Glutamatergic neuron (in vitro differentiated cells): ENCODE measurements at regions not wholly inside any gene's neighbourhood (a gene's known extent, or its start where the extent isn't known, plus 50 kb on each side); places are given as distances from the start of the nearest gene placed in this dataset.
A peak's percentile ranks its signal among the peaks of the same experiment; 100 is the strongest.

Experiments
- DNase-seq: peaks from one replicate; pipeline ENCODE4 v3.0.0; 2022
- H3K27ac Mint-ChIP-seq: one replicate; pipeline ENCODE4 v1.8.0; 2020; ENCODE audit warnings: mild to moderate bottlenecking, mixed read lengths, inconsistent platforms; ENCODE audit not compliant: unreplicated experiment
- H3K27me3 Mint-ChIP-seq: one replicate; pipeline ENCODE4 v1.8.0; 2020; ENCODE audit warnings: mild to moderate bottlenecking, moderate library complexity, mixed read lengths, inconsistent platforms; ENCODE audit not compliant: unreplicated experiment
- H3K36me3 Mint-ChIP-seq: one replicate; pipeline ENCODE4 v1.8.0; 2020; ENCODE audit warnings: mild to moderate bottlenecking, mixed read lengths, inconsistent platforms; ENCODE audit not compliant: unreplicated experiment
- H3K4me1 Mint-ChIP-seq: one replicate; pipeline ENCODE4 v1.8.0; 2020; ENCODE audit warnings: mild to moderate bottlenecking, low read depth, mixed read lengths, inconsistent platforms; ENCODE audit not compliant: unreplicated experiment
- H3K4me3 Mint-ChIP-seq: one replicate; pipeline ENCODE4 v1.8.0; 2020; ENCODE audit warnings: mild to moderate bottlenecking, mixed read lengths, inconsistent platforms; ENCODE audit not compliant: unreplicated experiment
- H3K9me3 Mint-ChIP-seq: one replicate; pipeline ENCODE4 v1.8.0; 2020; ENCODE audit warnings: mild to moderate bottlenecking, moderate library complexity, mixed read lengths, inconsistent platforms; ENCODE audit not compliant: unreplicated experiment
- TF ChIP-seq, protein P1 (sequence below): fragments of 200-600 bp; sonication (generic); IDR thresholded peaks from one replicate; pipeline ENCODE4 v1.5.0; 2021; ENCODE audit not compliant: partially characterized antibody, unreplicated experiment

DNA sequence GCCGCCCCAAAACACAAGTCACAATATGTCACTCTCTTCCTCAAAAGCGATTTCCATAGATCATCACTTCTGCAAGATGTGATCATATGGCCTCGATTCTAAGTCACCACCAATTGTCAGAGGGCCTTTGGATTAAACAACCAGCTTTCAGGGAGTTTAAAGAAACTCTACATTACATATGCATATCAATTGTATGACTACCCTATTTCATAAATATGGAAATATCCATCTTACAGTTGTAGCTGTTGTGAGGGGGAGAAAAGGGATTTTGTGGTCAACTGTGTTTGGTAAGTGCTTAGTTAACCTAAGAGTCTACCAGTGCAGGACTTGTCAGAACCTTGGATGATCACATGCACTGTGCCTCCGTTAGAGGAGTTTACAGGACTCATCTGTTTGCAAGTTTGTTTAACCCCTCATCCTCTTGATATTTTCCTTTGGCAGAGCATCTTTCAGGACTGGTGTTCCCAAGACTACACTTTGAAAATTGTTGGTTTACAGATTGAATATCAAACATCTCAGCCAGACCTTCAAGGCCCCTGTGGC, 99.9 kb downstream of the CHST1 start:
- Mint-ChIP-seq H3K9me3 (peaks cover 5% of the 10 kb centered on the region), H3K27ac (no peak overlapping the region), H3K4me1 (peaks cover 18% of the 10 kb centered on the region), H3K4me3 (no peak overlapping the region), H3K36me3 (no peaks in the 10 kb centered on the region), H3K27me3 (peaks cover 7% of the 10 kb centered on the region)
- TF ChIP-seq, protein P1, sequence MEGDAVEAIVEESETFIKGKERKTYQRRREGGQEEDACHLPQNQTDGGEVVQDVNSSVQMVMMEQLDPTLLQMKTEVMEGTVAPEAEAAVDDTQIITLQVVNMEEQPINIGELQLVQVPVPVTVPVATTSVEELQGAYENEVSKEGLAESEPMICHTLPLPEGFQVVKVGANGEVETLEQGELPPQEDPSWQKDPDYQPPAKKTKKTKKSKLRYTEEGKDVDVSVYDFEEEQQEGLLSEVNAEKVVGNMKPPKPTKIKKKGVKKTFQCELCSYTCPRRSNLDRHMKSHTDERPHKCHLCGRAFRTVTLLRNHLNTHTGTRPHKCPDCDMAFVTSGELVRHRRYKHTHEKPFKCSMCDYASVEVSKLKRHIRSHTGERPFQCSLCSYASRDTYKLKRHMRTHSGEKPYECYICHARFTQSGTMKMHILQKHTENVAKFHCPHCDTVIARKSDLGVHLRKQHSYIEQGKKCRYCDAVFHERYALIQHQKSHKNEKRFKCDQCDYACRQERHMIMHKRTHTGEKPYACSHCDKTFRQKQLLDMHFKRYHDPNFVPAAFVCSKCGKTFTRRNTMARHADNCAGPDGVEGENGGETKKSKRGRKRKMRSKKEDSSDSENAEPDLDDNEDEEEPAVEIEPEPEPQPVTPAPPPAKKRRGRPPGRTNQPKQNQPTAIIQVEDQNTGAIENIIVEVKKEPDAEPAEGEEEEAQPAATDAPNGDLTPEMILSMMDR, result no peak
- DNase-seq, result no peak

DNA sequence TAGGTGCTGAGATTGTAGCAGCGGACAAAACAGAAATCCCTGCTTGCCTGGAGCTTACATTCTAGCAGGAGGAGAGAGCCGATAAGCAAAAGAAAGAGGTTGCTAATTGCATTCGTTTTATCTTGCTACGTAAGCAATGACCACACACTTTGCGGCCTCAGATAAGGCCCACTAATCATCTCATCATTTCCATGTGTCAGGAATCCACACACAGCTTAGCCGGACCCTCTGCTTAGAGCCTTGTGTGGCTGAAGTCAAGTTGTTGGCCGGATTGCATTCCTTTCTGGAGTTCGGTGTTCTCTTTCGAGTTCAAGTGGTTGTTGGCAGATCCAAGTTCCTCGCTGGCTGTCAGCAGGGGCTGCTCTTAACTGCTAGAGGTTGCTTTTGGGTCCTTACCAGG, 101.6 kb downstream of the CHST1 start:
- Mint-ChIP-seq H3K27me3 (peaks cover 10% of the 10 kb centered on the region), H3K36me3 (no peaks in the 10 kb centered on the region), H3K4me1 (peaks cover 22% of the 10 kb centered on the region), H3K4me3 (no peak overlapping the region), H3K9me3 (peaks cover 6% of the 10 kb centered on the region), H3K27ac (no peak overlapping the region)
- TF ChIP-seq, protein P1, result no peak
- DNase-seq, result no peak

DNA sequence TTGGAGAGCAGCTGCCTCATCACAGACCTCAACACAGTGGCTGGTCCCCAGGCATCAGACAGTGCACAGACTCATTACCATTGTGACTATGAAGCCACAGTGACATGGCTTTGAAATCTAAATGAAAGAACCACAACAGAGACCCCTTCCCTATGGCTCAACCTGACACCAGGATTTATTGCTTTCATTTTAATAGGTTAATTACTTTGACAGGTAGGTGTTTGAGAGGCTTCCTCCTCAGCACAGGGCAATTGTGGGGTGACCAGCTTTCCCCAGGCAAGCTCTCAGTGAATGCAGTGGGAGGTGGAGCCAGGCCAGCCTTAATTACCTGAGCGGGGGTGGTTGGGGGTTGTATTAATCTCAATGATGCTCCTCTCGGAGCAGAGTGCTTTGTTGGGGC, 102.3 kb downstream of the CHST1 start:
- Mint-ChIP-seq H3K27ac (no peak overlapping the region), H3K27me3 (peaks cover 10% of the 10 kb centered on the region), H3K4me3 (no peak overlapping the region), H3K36me3 (peaks cover under 1% of the 10 kb centered on the region), H3K4me1 (peaks cover 22% of the 10 kb centered on the region), H3K9me3 (peaks cover 6% of the 10 kb centered on the region)
- TF ChIP-seq, protein P1, result no peak
- DNase-seq, result no peak

DNA sequence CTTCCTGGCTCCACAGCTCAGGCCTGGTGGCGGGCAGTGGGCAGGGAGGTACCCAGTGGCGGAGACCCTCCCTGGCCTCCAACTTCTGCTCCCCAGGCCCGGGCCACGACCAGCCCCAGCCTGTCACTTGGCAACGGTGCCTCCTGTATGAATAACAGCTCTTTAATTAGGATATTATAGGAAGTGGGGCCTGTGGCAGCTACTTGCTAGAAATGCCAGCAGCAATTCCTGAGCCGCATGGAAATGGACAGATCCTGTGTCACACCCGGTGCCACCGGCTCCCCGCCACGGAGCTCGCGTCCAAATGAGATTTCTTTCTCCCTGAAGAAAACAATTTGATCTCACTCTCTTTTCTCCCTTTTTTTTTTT, 104.5 kb downstream of the CHST1 start:
- Mint-ChIP-seq H3K9me3 (peaks cover 10% of the 10 kb centered on the region), H3K36me3 (peaks cover 8% of the 10 kb centered on the region), H3K27me3 (peaks cover 9% of the 10 kb centered on the region), H3K27ac (no peak overlapping the region), H3K4me1 (peaks cover 24% of the 10 kb centered on the region), H3K4me3 (no peak overlapping the region)
- no peak for DNase-seq
- TF ChIP-seq, protein P1, result no peak

DNA sequence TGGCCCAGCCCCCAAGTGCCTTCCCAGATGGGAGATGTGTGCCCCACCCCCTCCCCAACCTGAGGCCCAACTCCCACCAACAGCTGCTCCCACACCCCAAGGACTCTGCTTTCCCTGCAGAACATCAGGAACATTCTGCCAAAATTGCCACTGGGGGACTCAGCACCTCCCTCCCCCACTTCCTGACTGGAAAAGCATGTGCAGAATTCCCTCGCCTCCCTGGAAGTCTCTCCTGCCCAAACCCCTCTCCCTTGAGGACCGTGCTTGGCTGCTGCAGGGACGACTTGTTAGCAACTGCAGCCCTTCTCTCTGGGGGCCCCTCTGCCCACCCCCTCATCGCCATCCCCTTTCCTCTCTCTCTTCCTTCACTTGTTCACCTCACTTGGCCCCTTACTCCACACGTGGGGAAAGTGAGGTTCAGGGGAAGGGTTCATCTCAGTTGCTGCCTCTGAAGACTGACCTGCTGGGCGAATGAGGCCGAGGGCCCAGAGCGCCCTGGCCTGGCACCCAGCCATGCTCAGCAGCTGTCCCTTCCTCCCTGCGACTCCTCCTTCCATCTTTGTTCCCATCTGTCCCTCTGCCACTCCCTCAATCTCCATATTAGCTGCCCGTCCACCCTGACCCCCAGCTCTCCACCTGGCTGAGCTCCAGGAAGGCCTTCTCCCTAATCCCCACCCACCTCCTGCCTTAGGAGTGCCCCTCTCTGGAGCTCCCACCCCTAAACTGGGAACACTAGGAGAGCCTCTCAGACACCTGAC, 105.1 kb downstream of the CHST1 start:
- TF ChIP-seq, protein P1, result no peak
- peak overlapping the region; percentile 96 for H3K27ac Mint-ChIP-seq
- no peak for DNase-seq

More for the DNA sequence above, 105.1 kb downstream of the CHST1 start:
- H3K4me3 Mint-ChIP-seq, result peak overlapping the region; percentile 43
- peaks cover 25% of the 10 kb centered on the region for H3K4me1 Mint-ChIP-seq
- peaks cover 8% of the 10 kb centered on the region for H3K36me3 Mint-ChIP-seq
- H3K27me3 Mint-ChIP-seq, result peaks cover 9% of the 10 kb centered on the region
- H3K9me3 Mint-ChIP-seq, result peaks cover 10% of the 10 kb centered on the region
